ENCODE measurements at regions not wholly inside any gene's neighbourhood (a gene's known extent, or its start where the extent isn't known, plus 50 kb on each side); places are given as distances from the start of the nearest gene placed in this dataset.

DNA sequence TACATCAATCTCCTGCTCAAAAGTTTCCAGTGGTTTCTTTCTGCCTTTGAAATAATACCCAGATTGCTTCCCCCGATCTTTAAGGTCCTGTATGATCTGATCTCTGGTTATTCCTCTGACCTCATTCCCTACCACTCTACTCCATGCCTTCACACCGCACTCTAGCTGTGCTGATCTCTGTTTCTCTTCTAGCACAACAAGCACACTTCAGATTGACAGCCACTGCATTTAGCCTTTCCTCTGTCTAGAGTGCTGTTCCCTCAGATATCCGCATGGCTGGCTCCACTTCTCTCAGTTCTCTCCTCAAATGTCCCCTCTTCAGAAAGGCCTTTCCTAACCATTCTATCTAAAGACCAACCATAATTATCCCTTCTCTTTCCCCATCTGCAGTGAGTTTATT is 370.4 kb upstream of the FGF13 start:
- H3K36me3 ChIP-seq (replicated peaks; ENCODE audit: insufficient read depth, low read depth), result no peaks in the 10 kb centered on the region
- H3K27ac ChIP-seq, result no peak overlapping the region
- H3K27me3 ChIP-seq, result no peaks in the 10 kb centered on the region
- no peaks in the 10 kb centered on the region for H3K9me2 ChIP-seq (replicated peaks; ENCODE audit: insufficient read depth)
- no peak overlapping the region for H3K4me3 ChIP-seq
- TF ChIP-seq EZH2phosphoT487 (IDR thresholded peaks at IDR 0.05; ENCODE audit: low read depth, severe bottlenecking, unreplicated experiment), result no peak
- 68% methylated on average over 3 of the region's 3 CpGs for WGBS (ENCODE audit: low lambda C conversion rate, missing lambda C conversion rate)
- H3K4me2 ChIP-seq, result no peak overlapping the region
- H3K9me3 ChIP-seq (ENCODE audit: low read depth), result no peaks in the 10 kb centered on the region
- H2AFZ ChIP-seq, result no peak overlapping the region
- H3K4me1 ChIP-seq (ENCODE audit: insufficient read depth), result no peaks in the 10 kb centered on the region
- no peaks in the 10 kb centered on the region for H3K79me2 ChIP-seq
- H4K20me1 ChIP-seq (ENCODE audit: insufficient read depth, poor library complexity, severe bottlenecking), result no peaks in the 10 kb centered on the region
- no peak for DNase-seq (ENCODE audit: low spot score)

DNA sequence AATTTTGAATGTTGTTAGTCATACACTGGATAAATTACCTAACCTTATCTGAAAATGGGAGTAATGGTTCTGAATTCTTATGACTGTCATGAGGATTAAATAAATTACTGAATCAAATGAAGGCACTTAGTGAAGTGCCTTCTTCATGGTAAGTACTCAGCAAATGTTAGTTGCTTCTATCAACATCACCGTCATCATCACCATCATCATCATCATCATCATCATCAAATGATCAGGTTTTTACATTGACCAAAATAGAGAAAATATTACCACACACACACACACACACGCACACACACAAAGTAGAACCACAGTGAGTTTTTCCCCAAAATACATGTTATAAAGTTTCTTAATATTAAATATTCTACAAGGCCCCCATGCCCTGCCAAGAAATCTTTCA is 368.3 kb upstream of the FGF13 start:
- Histone ChIP-seq H2AFZ (no peak overlapping the region), H3K4me1 (ENCODE audit: insufficient read depth) (no peaks in the 10 kb centered on the region), H3K27me3 (no peaks in the 10 kb centered on the region), H3K9me3 (ENCODE audit: low read depth) (no peaks in the 10 kb centered on the region), H3K9me2 (replicated peaks; ENCODE audit: insufficient read depth) (no peaks in the 10 kb centered on the region), H3K4me3 (no peak overlapping the region), H3K4me2 (no peak overlapping the region), H3K36me3 (replicated peaks; ENCODE audit: insufficient read depth, low read depth) (no peaks in the 10 kb centered on the region), H3K27ac (no peak overlapping the region), H3K79me2 (no peaks in the 10 kb centered on the region), H4K20me1 (ENCODE audit: insufficient read depth, poor library complexity, severe bottlenecking) (no peaks in the 10 kb centered on the region)
- 84% methylated on average over 2 of the region's 2 CpGs for WGBS (ENCODE audit: low lambda C conversion rate, missing lambda C conversion rate)
- TF ChIP-seq, protein P1, sequence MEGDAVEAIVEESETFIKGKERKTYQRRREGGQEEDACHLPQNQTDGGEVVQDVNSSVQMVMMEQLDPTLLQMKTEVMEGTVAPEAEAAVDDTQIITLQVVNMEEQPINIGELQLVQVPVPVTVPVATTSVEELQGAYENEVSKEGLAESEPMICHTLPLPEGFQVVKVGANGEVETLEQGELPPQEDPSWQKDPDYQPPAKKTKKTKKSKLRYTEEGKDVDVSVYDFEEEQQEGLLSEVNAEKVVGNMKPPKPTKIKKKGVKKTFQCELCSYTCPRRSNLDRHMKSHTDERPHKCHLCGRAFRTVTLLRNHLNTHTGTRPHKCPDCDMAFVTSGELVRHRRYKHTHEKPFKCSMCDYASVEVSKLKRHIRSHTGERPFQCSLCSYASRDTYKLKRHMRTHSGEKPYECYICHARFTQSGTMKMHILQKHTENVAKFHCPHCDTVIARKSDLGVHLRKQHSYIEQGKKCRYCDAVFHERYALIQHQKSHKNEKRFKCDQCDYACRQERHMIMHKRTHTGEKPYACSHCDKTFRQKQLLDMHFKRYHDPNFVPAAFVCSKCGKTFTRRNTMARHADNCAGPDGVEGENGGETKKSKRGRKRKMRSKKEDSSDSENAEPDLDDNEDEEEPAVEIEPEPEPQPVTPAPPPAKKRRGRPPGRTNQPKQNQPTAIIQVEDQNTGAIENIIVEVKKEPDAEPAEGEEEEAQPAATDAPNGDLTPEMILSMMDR (IDR thresholded peaks at IDR 0.05; ENCODE audit: poor library complexity), result no peak
- DNase-seq (ENCODE audit: low spot score), result no peak

DNA sequence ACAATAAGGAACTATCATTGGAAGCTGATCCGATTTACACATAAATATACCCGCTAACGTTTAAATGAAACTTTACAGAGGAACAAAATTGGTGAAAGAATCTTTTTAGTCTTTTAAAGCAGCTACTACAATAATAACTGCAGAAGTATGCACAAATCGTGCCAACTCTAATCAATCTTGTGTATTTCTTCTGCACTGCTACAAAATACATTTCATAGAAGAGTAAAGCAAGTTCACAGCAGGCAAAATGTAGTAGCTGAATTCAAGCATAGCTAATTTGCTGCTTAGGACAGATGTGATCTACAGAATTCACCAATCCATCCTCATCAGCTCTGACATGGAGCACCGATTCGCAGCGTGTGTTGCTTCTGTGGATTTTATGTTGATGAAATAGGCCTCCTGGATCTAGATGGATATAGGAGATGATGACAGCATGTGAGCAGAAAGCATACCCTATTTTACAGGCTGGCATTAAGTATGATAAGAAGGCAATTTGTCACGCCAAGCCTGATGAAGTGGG is 367.3 kb upstream of the FGF13 start:
- Histone ChIP-seq H3K4me2 (no peak overlapping the region), H3K27me3 (no peaks in the 10 kb centered on the region), H3K79me2 (no peaks in the 10 kb centered on the region), H3K9me3 (ENCODE audit: low read depth) (no peaks in the 10 kb centered on the region), H3K27ac (no peak overlapping the region), H3K4me1 (ENCODE audit: insufficient read depth) (no peaks in the 10 kb centered on the region), H3K9me2 (replicated peaks; ENCODE audit: insufficient read depth) (no peaks in the 10 kb centered on the region), H3K4me3 (no peak overlapping the region), H4K20me1 (ENCODE audit: insufficient read depth, poor library complexity, severe bottlenecking) (no peaks in the 10 kb centered on the region), H2AFZ (no peak overlapping the region), H3K36me3 (replicated peaks; ENCODE audit: insufficient read depth, low read depth) (no peaks in the 10 kb centered on the region)
- no peak for DNase-seq (ENCODE audit: low spot score)
- 74% methylated on average over 8 of the region's 8 CpGs for WGBS (ENCODE audit: low lambda C conversion rate, missing lambda C conversion rate)
- TF ChIP-seq EZH2 (IDR thresholded peaks at IDR 0.05; ENCODE audit: borderline replicate concordance), result no peak
- no peak for TF ChIP-seq EZH2phosphoT487 (IDR thresholded peaks at IDR 0.05; ENCODE audit: low read depth, severe bottlenecking, unreplicated experiment)
- TF ChIP-seq, protein P1 (IDR thresholded peaks at IDR 0.05; ENCODE audit: poor library complexity), result no peak

DNA sequence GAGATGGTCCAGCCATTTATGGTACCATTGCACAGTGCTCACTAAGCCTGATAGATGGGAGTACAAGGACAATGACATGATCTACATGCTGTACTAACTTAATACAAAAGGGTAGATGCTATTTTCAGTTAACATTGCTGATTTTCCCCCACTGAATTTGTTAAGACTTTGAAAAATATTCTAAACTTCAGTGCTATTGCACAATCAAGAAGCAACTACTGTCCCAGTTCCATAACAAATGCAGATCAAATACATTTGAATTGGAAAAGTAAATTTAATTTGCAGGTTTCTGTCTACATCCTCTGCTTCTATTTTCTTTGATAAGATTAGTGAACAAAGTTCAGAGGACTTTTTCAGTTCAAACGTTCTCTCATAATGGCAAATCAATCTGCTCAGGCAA is 366.8 kb upstream of the FGF13 start:
- Histone ChIP-seq H4K20me1 (ENCODE audit: insufficient read depth, poor library complexity, severe bottlenecking) (no peaks in the 10 kb centered on the region), H3K4me2 (no peak overlapping the region), H3K27me3 (no peaks in the 10 kb centered on the region), H3K27ac (no peak overlapping the region), H2AFZ (no peak overlapping the region), H3K36me3 (replicated peaks; ENCODE audit: insufficient read depth, low read depth) (no peaks in the 10 kb centered on the region), H3K9me2 (replicated peaks; ENCODE audit: insufficient read depth) (no peaks in the 10 kb centered on the region), H3K9me3 (ENCODE audit: low read depth) (no peaks in the 10 kb centered on the region), H3K4me1 (ENCODE audit: insufficient read depth) (no peaks in the 10 kb centered on the region), H3K4me3 (no peak overlapping the region), H3K79me2 (no peaks in the 10 kb centered on the region)
- WGBS (ENCODE audit: low lambda C conversion rate, missing lambda C conversion rate), result 24% methylated on average over 1 of the region's 1 CpG
- DNase-seq (ENCODE audit: low spot score), result no peak
- TF ChIP-seq, protein P1 (IDR thresholded peaks at IDR 0.05; ENCODE audit: poor library complexity), result no peak
- TF ChIP-seq EZH2 (IDR thresholded peaks at IDR 0.05; ENCODE audit: borderline replicate concordance), result no peak
- TF ChIP-seq EZH2phosphoT487 (IDR thresholded peaks at IDR 0.05; ENCODE audit: low read depth, severe bottlenecking, unreplicated experiment), result no peak
